ENCODE measurements at regions not wholly inside any gene's neighbourhood (a gene's known extent, or its start where the extent isn't known, plus 50 kb on each side); places are given as distances from the start of the nearest gene placed in this dataset.

DNA sequence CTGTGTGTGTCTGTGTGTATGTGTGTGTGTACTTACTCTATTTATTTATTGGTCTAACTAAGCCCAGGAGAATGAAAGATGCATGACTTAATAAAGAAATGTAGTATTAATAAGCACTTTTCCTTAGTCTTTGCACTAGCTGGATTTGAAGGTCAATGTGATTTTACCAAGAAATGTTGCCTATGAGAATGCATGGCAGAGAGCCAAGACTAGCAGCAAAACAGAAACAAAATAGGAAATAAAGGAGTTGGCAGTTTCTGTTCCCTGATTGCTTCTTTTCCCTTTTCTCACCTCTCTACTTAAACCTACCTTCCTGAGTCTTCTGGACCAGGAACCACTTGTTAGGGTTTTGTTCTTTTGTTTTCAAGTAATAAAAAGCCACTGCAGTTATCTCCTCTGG lies 286.1 kb downstream of the KCTD12 start:
- TF ChIP-seq, protein P1, sequence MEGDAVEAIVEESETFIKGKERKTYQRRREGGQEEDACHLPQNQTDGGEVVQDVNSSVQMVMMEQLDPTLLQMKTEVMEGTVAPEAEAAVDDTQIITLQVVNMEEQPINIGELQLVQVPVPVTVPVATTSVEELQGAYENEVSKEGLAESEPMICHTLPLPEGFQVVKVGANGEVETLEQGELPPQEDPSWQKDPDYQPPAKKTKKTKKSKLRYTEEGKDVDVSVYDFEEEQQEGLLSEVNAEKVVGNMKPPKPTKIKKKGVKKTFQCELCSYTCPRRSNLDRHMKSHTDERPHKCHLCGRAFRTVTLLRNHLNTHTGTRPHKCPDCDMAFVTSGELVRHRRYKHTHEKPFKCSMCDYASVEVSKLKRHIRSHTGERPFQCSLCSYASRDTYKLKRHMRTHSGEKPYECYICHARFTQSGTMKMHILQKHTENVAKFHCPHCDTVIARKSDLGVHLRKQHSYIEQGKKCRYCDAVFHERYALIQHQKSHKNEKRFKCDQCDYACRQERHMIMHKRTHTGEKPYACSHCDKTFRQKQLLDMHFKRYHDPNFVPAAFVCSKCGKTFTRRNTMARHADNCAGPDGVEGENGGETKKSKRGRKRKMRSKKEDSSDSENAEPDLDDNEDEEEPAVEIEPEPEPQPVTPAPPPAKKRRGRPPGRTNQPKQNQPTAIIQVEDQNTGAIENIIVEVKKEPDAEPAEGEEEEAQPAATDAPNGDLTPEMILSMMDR (IDR thresholded peaks at IDR 0.05): no peak
- TF ChIP-seq POLR2A (IDR thresholded peaks at IDR 0.05): no peak

Measured in testis (tissue), 2 donors.